IPS-18c (cell line): ENCODE measurements at regions not wholly inside any gene's neighbourhood (a gene's known extent, or its start where the extent isn't known, plus 50 kb on each side); places are given as distances from the start of the nearest gene placed in this dataset.
"Not testable (repeated sequence)": the region's sequence is repeated elsewhere in the genome, so short reads cannot be mapped to it uniquely, and the experiment has no call there.

Experiments
- H3K4me3 ChIP-seq: 2 replicates; pipeline ENCODE4 v1.7.0; 2013; ENCODE audit warnings: low read depth, mild to moderate bottlenecking, low read length, moderate library complexity; ENCODE audit not compliant: insufficient read depth
- H3K9me3 ChIP-seq: one replicate; pipeline ENCODE4 v1.6.1; 2013; ENCODE audit warnings: mild to moderate bottlenecking, low read length, moderate library complexity; ENCODE audit not compliant: control insufficient read depth, insufficient read depth

- peaks cover 12% of the 10 kb centered on the region for H3K9me3 ChIP-seq
Observed at GRCh38 chr14:106792543-106792942, 1266.2 kb downstream of the TMEM121 start.

GRCh38 chr14:106798166-106798565, 1271.8 kb downstream of the TMEM121 start:
- H3K4me3 ChIP-seq, H3K9me3 ChIP-seq: not testable (repeated sequence)

More at GRCh38 chr14:106792543-106792942, 1266.2 kb downstream of the TMEM121 start:
- peak overlapping the region; percentile 24; the same call in 1 of the 2 replicates for H3K4me3 ChIP-seq

- peaks cover 15% of the 10 kb centered on the region for H3K9me3 ChIP-seq
- no peak overlapping the region for H3K4me3 ChIP-seq
Observed at GRCh38 chr14:106802413-106803364, 1276.3 kb downstream of the TMEM121 start.

- peaks cover 15% of the 10 kb centered on the region for H3K9me3 ChIP-seq
- no peak overlapping the region for H3K4me3 ChIP-seq
Observed at GRCh38 chr14:106803379-106803778, 1277.0 kb downstream of the TMEM121 start.

- no peak overlapping the region for H3K4me3 ChIP-seq
- peaks cover 24% of the 10 kb centered on the region for H3K9me3 ChIP-seq
Observed at GRCh38 chr14:106807493-106807892, 1281.1 kb downstream of the TMEM121 start.

- Histone ChIP-seq H3K9me3 (peaks cover 29% of the 10 kb centered on the region), H3K4me3 (no peak overlapping the region)
Observed at GRCh38 chr14:106808458-106808857, 1282.1 kb downstream of the TMEM121 start.

GRCh38 chr14:106808907-106809306, 1282.5 kb downstream of the TMEM121 start:
- Histone ChIP-seq H3K4me3 (no peak overlapping the region), H3K9me3 (peaks cover 33% of the 10 kb centered on the region)

GRCh38 chr14:106809615-106810014, 1283.2 kb downstream of the TMEM121 start:
- H3K4me3 ChIP-seq = no peak overlapping the region
- peaks cover 36% of the 10 kb centered on the region for H3K9me3 ChIP-seq

- peaks cover 37% of the 10 kb centered on the region for H3K9me3 ChIP-seq
- H3K4me3 ChIP-seq = not testable (repeated sequence)
Observed at GRCh38 chr14:106810168-106810567, 1283.8 kb downstream of the TMEM121 start.

- Histone ChIP-seq H3K4me3 (no peak overlapping the region; the same call in 1 of the 2 replicates), H3K9me3 (peaks cover 34% of the 10 kb centered on the region)
Observed at GRCh38 chr14:106811162-106811561, 1284.8 kb downstream of the TMEM121 start.

GRCh38 chr14:106812788-106813476, 1286.5 kb downstream of the TMEM121 start:
- Histone ChIP-seq H3K9me3 (peaks cover 31% of the 10 kb centered on the region), H3K4me3 (no peak overlapping the region)

GRCh38 chr14:106813477-106813823, 1287.1 kb downstream of the TMEM121 start:
- H3K4me3 ChIP-seq = no peak overlapping the region
- peaks cover 31% of the 10 kb centered on the region for H3K9me3 ChIP-seq

GRCh38 chr14:106820119-106820518, 1293.7 kb downstream of the TMEM121 start:
- H3K9me3 ChIP-seq = peaks cover 16% of the 10 kb centered on the region
- H3K4me3 ChIP-seq = no peak overlapping the region

GRCh38 chr14:106821119-106821518, 1294.7 kb downstream of the TMEM121 start:
- Histone ChIP-seq H3K4me3 (no peak overlapping the region), H3K9me3 (peaks cover 18% of the 10 kb centered on the region)

GRCh38 chr14:106822905-106823304, 1296.5 kb downstream of the TMEM121 start:
- peaks cover 18% of the 10 kb centered on the region for H3K9me3 ChIP-seq
- no peak overlapping the region for H3K4me3 ChIP-seq

GRCh38 chr14:106823552-106823951, 1297.2 kb downstream of the TMEM121 start:
- no peak overlapping the region for H3K4me3 ChIP-seq
- H3K9me3 ChIP-seq = peaks cover 16% of the 10 kb centered on the region

GRCh38 chr14:106826833-106827369, 1300.5 kb downstream of the TMEM121 start:
- no peak overlapping the region for H3K4me3 ChIP-seq
- peaks cover 29% of the 10 kb centered on the region for H3K9me3 ChIP-seq

- Histone ChIP-seq H3K9me3 (peaks cover 19% of the 10 kb centered on the region), H3K4me3 (no peak overlapping the region; the same call in 1 of the 2 replicates)
Observed at GRCh38 chr14:106831322-106831720, 1304.9 kb downstream of the TMEM121 start.
